ENCODE measurements at regions not wholly inside any gene's neighbourhood (a gene's known extent, or its start where the extent isn't known, plus 50 kb on each side); places are given as distances from the start of the nearest gene placed in this dataset.

DNA sequence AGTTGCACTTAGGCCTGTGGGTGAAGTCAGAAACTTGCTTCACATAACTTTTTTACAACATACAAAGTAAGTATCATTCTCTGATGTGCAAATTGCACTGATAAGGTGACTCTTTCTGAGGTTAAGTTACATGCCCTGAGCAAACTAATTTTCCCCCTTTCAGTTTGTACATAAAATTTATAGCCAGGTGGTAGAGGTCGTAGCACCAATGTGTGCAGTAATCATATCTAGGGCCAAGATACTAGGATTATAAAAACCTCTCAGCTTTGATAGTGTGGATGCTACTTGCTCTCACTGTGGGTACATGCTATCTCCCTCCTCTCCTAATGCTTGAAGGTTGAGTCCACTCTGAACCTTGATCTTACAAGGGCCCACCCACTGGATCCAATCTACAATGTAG lies 130.7 kb upstream of the CPNE8 start:
- Histone ChIP-seq H3K4me3 (ENCODE audit: low read depth, low read length) (no peak overlapping the region), H3K4me1 (peaks cover 11% of the 10 kb centered on the region), H3K27me3 (no peaks in the 10 kb centered on the region), H3K9me3 (no peaks in the 10 kb centered on the region), H3K36me3 (no peaks in the 10 kb centered on the region)
- TF ChIP-seq, protein P1, sequence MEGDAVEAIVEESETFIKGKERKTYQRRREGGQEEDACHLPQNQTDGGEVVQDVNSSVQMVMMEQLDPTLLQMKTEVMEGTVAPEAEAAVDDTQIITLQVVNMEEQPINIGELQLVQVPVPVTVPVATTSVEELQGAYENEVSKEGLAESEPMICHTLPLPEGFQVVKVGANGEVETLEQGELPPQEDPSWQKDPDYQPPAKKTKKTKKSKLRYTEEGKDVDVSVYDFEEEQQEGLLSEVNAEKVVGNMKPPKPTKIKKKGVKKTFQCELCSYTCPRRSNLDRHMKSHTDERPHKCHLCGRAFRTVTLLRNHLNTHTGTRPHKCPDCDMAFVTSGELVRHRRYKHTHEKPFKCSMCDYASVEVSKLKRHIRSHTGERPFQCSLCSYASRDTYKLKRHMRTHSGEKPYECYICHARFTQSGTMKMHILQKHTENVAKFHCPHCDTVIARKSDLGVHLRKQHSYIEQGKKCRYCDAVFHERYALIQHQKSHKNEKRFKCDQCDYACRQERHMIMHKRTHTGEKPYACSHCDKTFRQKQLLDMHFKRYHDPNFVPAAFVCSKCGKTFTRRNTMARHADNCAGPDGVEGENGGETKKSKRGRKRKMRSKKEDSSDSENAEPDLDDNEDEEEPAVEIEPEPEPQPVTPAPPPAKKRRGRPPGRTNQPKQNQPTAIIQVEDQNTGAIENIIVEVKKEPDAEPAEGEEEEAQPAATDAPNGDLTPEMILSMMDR (IDR thresholded peaks at IDR 0.05; ENCODE audit: low read depth, low read length), result no peak
- no peak for DNase-seq

DNA sequence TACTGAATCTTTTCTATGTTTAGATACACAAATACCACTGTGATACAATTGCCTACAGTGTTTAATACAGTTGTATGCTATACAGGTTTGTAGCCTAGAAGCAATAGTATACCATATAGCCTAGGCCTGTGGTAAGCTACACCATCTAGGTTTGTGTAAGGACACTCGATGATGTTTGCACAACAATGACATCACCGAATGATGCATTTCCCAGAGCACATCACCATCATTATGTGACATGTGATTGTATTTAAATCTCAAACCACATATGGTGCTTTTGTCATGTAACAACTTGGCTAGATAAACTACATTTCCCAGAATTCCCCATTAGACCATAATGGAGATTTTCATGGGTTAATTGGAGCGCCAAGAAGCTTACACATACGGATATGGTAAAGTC lies 128.4 kb upstream of the CPNE8 start:
- Histone ChIP-seq H3K9me3 (no peaks in the 10 kb centered on the region), H3K27me3 (no peaks in the 10 kb centered on the region), H3K4me3 (ENCODE audit: low read depth, low read length) (no peak overlapping the region), H3K4me1 (peaks cover 10% of the 10 kb centered on the region), H3K36me3 (no peaks in the 10 kb centered on the region)
- no peak for DNase-seq
- TF ChIP-seq, protein P1 (IDR thresholded peaks at IDR 0.05; ENCODE audit: low read depth, low read length), result no peak

DNA sequence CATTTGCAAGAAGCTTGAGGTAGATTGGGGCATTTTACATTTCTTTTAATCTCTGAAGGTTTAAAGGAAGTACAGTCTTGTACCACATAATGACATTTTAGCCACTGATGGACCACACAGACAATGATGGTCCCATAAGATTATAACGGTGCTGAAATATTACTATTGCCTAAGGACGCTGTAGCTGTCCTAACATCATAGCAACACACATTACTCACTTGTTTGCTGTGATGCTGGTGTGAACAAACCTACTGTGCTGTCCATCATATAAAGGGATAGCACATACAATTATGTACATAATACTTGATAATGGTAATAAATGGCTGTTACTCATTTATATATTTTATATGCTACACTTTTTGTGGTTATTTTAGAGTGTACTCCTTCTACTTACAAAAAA lies 127.1 kb upstream of the CPNE8 start:
- H3K9me3 ChIP-seq, result no peaks in the 10 kb centered on the region
- H3K4me1 ChIP-seq, result peaks cover 19% of the 10 kb centered on the region
- DNase-seq, result no peak
- no peaks in the 10 kb centered on the region for H3K27me3 ChIP-seq
- H3K36me3 ChIP-seq, result no peaks in the 10 kb centered on the region
- TF ChIP-seq, protein P1 (IDR thresholded peaks at IDR 0.05; ENCODE audit: low read depth, low read length), result no peak
- no peak overlapping the region for H3K4me3 ChIP-seq (ENCODE audit: low read depth, low read length)

DNA sequence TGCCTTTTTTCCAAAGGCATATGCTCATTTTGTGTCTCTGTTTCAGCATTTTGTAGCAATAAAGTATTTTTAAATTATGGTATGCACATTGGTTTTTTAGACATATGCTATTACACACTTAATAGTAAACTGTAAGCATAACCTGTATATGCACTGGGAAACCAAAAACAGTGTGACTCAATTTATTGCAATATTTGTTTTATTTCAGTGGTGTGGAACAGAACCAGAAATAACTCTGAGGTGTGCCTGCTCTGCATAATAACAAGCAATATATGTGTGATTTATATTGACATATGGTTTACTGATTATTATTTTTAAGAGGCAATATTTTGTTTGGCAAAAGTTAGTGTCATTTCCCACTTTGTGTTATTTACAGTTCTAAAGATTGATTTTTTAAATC lies 126.6 kb upstream of the CPNE8 start:
- Histone ChIP-seq H3K27me3 (no peaks in the 10 kb centered on the region), H3K9me3 (no peaks in the 10 kb centered on the region), H3K4me3 (ENCODE audit: low read depth, low read length) (no peak overlapping the region), H3K4me1 (peaks cover 22% of the 10 kb centered on the region), H3K36me3 (no peaks in the 10 kb centered on the region)
- no peak for DNase-seq
- TF ChIP-seq, protein P1 (IDR thresholded peaks at IDR 0.05; ENCODE audit: low read depth, low read length), result no peak

DNA sequence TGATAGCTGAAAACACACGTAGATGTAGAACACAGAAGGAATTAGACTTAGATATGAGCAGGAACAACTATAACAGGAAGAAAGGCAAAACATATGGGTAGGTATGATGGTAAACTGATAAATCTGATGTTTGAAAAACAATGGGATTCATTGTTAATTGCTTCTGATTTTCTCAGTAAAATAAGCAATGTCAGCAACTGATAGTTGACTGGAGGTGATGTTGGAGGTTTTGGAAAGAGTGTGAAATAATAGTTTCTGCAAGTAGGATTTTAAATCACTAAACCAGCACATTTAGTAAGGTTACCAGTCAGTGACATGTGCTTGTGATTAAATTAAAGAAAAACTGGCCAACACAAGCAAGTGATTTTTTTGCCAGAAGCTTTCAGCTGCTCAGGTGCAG lies 123.0 kb upstream of the CPNE8 start:
- Histone ChIP-seq H3K36me3 (no peaks in the 10 kb centered on the region), H3K9me3 (no peaks in the 10 kb centered on the region), H3K4me1 (peaks cover 22% of the 10 kb centered on the region), H3K4me3 (ENCODE audit: low read depth, low read length) (no peak overlapping the region), H3K27me3 (no peaks in the 10 kb centered on the region)
- TF ChIP-seq, protein P1 (IDR thresholded peaks at IDR 0.05; ENCODE audit: low read depth, low read length), result no peak
- no peak for DNase-seq

DNA sequence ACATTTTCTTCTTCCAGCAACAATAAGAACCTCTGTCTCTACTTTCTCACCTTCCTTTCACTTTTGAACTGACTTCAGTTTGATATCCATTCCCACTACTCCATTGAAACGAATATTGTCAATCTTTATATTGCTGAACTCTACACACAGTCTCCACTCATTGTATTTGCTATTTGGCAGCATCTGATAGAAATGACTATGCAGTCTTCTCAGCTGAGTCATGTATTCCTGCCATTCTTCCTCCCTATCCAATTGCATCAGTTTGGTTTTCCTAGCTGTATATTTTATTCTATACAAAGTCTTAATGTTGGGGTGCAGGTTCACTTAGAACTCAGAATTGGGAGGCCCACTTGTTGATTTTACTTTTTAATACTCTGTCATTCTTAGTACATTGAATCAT lies 107.5 kb upstream of the CPNE8 start:
- no peaks in the 10 kb centered on the region for H3K36me3 ChIP-seq
- DNase-seq, result no peak
- TF ChIP-seq, protein P1 (IDR thresholded peaks at IDR 0.05; ENCODE audit: low read depth, low read length), result no peak
- no peaks in the 10 kb centered on the region for H3K27me3 ChIP-seq
- H3K4me3 ChIP-seq (ENCODE audit: low read depth, low read length), result no peak overlapping the region
- no peaks in the 10 kb centered on the region for H3K9me3 ChIP-seq
- no peaks in the 10 kb centered on the region; the same call in 1 of the 2 replicates for H3K4me1 ChIP-seq
